ENCODE measurements at regions not wholly inside any gene's neighbourhood (a gene's known extent, or its start where the extent isn't known, plus 50 kb on each side); places are given as distances from the start of the nearest gene placed in this dataset.
"Not testable (repeated sequence)": the region's sequence is repeated elsewhere in the genome, so short reads cannot be mapped to it uniquely, and the experiment has no call there.

DNA sequence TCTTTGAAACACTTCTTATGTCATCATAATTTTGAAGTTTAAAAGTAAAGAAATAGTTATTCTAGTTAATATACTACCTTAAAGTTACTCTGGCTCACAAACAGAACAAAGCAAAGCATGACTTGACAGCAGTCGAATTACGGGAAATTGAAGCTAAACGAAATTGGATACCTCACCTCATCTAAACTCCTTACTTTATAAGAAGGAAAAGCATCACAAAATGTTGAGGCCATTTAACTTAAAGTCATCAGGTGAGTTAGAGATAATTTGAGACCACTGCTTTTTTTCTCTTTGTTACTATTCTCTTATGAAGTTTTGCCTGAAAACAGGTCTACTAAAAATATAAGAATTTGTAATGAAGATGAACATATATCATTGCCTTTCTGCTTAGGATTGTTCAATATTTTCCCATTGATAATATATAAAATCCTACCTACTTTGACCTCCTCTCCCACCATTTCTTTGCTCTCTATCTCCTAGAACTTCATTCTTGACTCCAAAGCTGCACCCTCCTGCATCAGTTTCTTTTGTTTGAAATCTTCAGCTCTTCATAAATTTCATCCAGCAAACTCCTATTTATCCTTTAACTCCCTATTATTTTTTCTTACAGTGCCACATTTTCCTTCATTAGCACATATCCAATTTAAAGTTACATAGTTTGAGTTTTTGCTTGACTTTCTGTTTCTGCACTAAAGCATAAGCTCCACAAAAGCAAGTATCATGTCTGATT, 510.7 kb upstream of the ZNF337 start:
- DNase-seq (no peak), ATAC-seq (ENCODE audit: low FRiP score in 2 of 2) (no peak)
- H3K36me3 ChIP-seq: no peaks in the 10 kb centered on the region
- peaks cover 0 to 16% (median 7%) of the 10 kb centered on the region in 4 donors for H3K27me3 ChIP-seq
- WGBS, 2 donors: 60 to 62% methylated on average over 3 of the region's 3 CpGs
- peak overlapping the region in 3 of 4 donors; percentile 45 to 57 (median 54) for H3K4me3 ChIP-seq
- TF ChIP-seq POLR2AphosphoS5 (IDR thresholded peaks at IDR 0.05) (no peak), EP300 (IDR thresholded peaks at IDR 0.05) (no peak), POLR2A (IDR thresholded peaks at IDR 0.05) (no peak)
- TF ChIP-seq, protein P1, sequence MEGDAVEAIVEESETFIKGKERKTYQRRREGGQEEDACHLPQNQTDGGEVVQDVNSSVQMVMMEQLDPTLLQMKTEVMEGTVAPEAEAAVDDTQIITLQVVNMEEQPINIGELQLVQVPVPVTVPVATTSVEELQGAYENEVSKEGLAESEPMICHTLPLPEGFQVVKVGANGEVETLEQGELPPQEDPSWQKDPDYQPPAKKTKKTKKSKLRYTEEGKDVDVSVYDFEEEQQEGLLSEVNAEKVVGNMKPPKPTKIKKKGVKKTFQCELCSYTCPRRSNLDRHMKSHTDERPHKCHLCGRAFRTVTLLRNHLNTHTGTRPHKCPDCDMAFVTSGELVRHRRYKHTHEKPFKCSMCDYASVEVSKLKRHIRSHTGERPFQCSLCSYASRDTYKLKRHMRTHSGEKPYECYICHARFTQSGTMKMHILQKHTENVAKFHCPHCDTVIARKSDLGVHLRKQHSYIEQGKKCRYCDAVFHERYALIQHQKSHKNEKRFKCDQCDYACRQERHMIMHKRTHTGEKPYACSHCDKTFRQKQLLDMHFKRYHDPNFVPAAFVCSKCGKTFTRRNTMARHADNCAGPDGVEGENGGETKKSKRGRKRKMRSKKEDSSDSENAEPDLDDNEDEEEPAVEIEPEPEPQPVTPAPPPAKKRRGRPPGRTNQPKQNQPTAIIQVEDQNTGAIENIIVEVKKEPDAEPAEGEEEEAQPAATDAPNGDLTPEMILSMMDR (IDR thresholded peaks at IDR 0.05): no peak
- H3K9me3 ChIP-seq: no peaks in the 10 kb centered on the region
- no peak overlapping the region for H3K27ac ChIP-seq
- peaks cover 0 to 13% (median 0%) of the 10 kb centered on the region in 4 donors for H3K4me1 ChIP-seq

DNA sequence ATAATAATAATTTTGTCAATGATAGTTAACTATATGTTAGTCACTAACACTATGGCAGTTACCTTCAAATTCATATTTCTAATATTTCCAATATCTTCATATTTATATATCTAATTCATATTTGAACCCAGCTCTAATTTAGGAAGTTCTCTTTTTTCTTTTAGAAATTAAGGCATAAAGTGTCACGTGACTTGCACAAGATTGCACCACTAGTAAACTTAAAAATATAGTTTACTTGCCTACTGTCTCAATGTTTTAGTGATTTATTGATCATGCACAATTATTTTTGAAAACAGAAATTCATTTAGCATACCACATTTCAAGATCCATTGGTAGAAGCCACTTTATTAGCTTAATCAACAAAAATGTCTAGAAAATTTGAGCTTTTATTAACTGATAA, 508.7 kb upstream of the ZNF337 start:
- no peak overlapping the region for H3K4me3 ChIP-seq
- peaks cover 0 to 17% (median 9%) of the 10 kb centered on the region in 4 donors for H3K9me3 ChIP-seq
- H3K27ac ChIP-seq: no peak overlapping the region
- DNase-seq (no peak), ATAC-seq (ENCODE audit: low FRiP score in 2 of 2) (no peak)
- H3K27me3 ChIP-seq: peaks cover 0 to 16% (median 7%) of the 10 kb centered on the region in 4 donors
- H3K4me1 ChIP-seq: peaks cover 0 to 13% (median 0%) of the 10 kb centered on the region in 4 donors
- TF ChIP-seq, protein P1 (IDR thresholded peaks at IDR 0.05): no peak
- TF ChIP-seq POLR2AphosphoS5 (IDR thresholded peaks at IDR 0.05) (no peak), POLR2A (IDR thresholded peaks at IDR 0.05) (no peak), EP300 (IDR thresholded peaks at IDR 0.05) (no peak)
- WGBS, 2 donors: 0 to 29% methylated on average over 1 of the region's 1 CpG
- no peaks in the 10 kb centered on the region for H3K36me3 ChIP-seq

DNA sequence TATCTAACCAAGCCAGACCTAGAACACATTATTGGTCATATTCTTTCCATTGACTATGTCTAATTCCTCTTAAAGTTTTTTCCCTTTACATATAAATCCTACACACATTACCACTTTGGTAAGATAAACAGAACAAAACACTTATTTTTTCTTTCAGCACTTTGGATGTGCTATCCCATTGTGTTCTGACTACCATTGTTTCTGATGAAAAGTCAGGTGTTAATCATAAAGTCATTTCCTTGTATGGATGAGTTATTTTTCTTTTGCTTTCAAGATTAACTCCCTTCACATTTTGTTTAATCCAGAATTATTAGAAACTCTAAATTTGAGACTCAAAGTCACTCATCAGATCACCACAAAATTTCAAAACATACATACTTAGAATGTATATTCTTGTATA, 504.4 kb upstream of the ZNF337 start:
- H3K9me3 ChIP-seq: peaks cover 0 to 17% (median 9%) of the 10 kb centered on the region in 4 donors
- H3K27ac ChIP-seq; ATAC-seq (ENCODE audit: low FRiP score in 2 of 2); H3K4me3 ChIP-seq; H3K4me1 ChIP-seq; H3K36me3 ChIP-seq; H3K27me3 ChIP-seq; DNase-seq: not testable (repeated sequence)

DNA sequence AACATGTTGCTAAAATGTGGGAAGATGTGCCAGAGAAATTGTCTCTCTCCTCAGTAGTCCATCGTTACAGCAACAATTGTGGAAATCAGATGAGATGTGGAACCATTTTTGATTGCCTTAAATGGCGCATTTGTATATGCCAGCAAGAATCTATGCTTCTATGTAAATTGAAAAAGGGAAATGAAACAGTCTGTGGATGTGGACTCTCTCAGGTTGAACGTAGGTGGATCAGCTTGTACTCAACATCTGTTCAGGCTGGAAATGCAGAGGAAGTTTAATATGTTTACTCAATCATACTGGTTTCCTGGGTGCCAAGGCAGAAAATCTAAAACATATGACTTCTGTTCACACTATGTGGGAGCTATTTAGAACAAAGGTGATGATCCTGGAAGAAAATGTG, 490.7 kb upstream of the ZNF337 start:
- not testable (repeated sequence) for ATAC-seq (ENCODE audit: low FRiP score in 2 of 2); H3K4me1 ChIP-seq; H3K4me3 ChIP-seq; H3K27me3 ChIP-seq; DNase-seq; H3K27ac ChIP-seq; H3K9me3 ChIP-seq; H3K36me3 ChIP-seq
- 68 to 76% methylated on average over 3 of the region's 3 CpGs for WGBS, 2 donors

DNA sequence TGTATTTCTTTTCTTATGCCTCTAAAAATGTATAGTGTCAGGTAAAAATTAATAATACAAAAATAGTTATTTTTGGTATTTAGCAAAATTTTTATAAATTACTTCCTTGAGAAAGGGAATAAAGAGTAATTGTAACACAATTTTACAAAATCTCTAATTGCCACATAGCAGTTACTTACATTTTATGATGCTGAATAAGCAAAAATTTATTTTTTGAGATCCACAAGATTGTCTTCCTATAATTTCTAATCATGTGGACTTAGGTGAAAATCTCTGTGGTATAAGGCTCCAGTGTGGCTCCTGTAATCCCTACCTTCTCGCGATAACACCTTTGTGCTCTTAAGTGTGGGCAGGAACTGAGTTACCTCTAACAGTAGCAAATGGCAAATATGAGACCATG, 487.1 kb upstream of the ZNF337 start:
- H3K4me1 ChIP-seq; H3K27me3 ChIP-seq; H3K4me3 ChIP-seq; H3K36me3 ChIP-seq; H3K27ac ChIP-seq; ATAC-seq (ENCODE audit: low FRiP score in 2 of 2); H3K9me3 ChIP-seq; DNase-seq: not testable (repeated sequence)
- WGBS, 2 donors: 94% methylated on average over 2 of the region's 2 CpGs

DNA sequence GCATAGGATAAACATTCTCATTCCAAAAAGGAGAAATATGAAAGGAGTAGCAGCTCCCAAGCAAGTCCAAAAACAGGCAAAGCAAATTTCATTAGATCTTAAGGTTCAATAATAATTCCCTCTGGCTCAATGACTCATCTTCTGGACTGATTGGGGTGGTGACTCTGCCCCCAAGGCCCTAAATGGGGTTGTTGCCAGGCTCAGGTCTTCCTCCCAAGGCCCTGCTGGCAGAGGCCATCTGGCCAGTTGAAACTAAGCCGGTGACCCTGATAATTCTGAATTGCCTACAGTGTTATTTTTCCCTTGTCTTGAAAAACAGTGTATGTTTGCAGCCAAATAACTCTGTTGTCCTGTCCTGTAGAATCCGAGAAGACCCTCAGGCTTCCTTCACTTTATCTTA, 484.7 kb upstream of the ZNF337 start:
- H3K4me1 ChIP-seq; H3K36me3 ChIP-seq; DNase-seq; H3K27me3 ChIP-seq; H3K27ac ChIP-seq; ATAC-seq (ENCODE audit: low FRiP score in 2 of 2); H3K4me3 ChIP-seq; H3K9me3 ChIP-seq: not testable (repeated sequence)
- 78 to 84% methylated on average over 2 of the region's 2 CpGs for WGBS, 2 donors

DNA sequence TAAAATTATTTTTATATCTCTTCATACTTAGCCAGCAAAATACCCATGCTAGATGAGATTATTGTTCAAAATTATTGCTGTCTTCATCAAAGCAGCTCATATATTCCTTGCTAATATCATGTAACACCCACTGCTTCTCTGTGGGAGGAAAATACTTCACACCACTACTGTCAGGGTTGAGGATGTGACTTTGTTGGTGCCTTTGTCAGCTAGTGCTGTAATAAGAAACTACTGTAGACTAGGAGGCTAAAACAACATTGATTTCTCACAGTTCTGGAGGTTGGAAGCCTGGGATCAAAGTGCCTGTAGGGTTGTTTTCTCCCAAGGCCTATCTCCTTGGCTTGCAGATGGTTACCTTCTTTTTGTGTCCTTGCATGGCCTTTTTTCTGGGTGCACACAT, 475.2 kb upstream of the ZNF337 start:
- H3K27me3 ChIP-seq; H3K9me3 ChIP-seq; ATAC-seq (ENCODE audit: low FRiP score in 2 of 2); H3K27ac ChIP-seq; H3K4me1 ChIP-seq; H3K36me3 ChIP-seq; H3K4me3 ChIP-seq; DNase-seq: not testable (repeated sequence)

All from upper lobe of left lung (tissue), 6 donors.